ENCODE measurements at regions not wholly inside any gene's neighbourhood (a gene's known extent, or its start where the extent isn't known, plus 50 kb on each side); places are given as distances from the start of the nearest gene placed in this dataset.

DNA sequence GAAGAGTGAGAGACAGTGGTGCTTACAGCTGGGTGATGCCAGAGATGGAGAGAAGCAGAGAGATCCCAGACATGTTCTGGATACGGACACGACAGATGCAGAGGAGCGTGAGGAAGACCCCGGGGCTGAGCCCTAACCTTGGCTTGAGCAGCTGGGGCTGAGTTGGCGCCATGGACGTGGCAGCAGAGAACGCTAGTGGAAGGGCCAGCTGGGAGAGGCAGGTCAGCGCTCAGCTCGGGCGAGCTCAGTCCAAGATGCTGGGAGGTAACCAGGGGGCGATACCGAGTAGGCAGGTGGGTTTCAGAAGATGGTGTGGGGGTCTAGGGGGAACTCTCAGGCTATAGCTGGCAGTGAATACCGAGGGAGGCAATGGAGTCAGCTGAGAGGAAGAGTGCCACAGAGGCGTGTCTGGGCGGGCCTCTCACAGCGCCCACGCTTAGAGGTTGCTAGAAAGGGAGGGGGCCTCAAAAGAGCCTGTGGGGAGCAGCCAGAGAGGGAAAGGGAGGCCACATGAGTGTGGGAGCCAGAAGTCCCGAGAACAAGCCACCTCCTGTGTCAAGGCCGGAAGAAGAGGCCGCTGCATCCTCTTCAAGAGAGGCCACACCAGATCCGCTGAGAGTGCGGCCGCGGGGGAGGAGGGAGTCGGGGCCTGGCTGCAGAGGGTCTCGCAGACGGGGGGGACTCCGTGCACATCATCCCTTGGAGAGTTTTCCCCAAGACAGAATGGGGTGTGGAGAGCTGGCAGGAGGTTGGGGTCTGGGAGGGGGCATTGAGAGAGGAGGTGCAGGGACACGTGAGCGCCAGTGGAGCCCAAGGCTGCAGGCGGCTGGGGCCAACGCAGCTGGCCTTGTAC is 57.0 kb upstream of the DIO3 start:
- no peak for DNase-seq (ENCODE audit: low spot score)

GRCh38 chr14:101505236-101505970 is 55.9 kb upstream of the DIO3 start:
- no peak for DNase-seq (ENCODE audit: low spot score)

GRCh38 chr14:101506211-101506925 is 54.9 kb upstream of the DIO3 start:
- DNase-seq (ENCODE audit: low spot score) = no peak

DNA sequence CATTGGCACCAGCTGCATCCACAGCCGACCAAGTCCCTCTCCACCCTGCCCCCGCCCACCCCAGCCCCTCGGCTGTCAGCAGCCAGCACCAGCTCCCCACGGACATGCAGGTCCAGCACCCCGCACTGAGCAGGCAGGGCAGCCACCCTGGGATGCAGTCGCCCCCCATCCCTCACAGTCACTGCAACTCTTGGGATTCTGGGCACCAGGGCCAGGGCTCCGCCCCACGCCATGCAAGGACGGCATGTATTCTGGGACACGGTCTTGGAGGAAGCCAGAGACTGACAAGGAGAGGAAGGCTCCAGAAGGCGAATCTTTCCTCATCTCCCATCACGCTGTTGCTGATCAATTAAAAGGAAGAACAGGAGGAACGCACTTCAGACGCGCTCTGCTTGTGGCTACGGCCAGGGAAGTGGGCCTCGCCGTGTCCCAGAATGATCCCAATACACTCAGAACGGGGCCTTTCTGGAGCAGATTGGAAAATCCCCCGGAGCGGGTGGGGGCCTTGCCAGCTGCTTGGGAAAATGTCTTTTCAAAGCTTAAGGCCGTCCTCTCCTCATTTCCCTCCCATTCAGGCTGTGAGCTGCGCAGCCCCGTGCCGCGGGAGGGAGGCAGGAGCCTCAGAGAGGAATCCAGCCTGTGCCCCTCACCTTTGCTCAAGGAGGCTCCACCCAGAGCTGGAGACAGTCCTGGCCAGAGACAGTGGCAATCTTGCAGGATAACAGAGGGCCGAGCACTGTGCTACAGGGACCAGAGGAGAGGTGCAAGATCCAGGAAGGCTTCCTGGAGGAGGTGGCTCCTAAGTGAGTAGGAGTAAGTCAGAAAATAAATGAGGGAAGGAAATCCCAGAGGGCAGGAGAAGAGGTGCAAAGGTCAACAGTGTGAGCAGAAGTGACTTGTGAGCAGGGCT is 54.1 kb upstream of the DIO3 start:
- DNase-seq (ENCODE audit: low spot score) = no peak

DNA sequence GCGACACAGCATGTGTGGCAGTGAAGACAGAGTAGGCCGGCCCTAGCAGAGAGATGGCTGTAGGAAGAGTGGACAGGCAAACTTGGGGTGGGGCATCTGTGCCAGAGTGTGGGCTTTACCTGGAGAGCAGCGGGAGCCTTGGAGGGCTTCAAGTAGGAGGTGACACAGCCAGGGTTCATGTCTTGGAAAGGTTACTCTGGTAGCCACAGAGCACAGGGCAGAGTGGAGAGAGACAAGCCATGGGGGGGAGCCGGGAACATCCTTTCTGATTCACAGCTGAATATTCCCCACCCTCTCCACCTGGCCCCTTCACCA is 53.5 kb upstream of the DIO3 start:
- no peak for DNase-seq (ENCODE audit: low spot score)

- no peak for DNase-seq (ENCODE audit: low spot score)
Observed at GRCh38 chr14:101508196-101508947, 52.9 kb upstream of the DIO3 start.

- DNase-seq (ENCODE audit: low spot score) = no peak
Observed at GRCh38 chr14:101508948-101509729, 52.2 kb upstream of the DIO3 start.

DNA sequence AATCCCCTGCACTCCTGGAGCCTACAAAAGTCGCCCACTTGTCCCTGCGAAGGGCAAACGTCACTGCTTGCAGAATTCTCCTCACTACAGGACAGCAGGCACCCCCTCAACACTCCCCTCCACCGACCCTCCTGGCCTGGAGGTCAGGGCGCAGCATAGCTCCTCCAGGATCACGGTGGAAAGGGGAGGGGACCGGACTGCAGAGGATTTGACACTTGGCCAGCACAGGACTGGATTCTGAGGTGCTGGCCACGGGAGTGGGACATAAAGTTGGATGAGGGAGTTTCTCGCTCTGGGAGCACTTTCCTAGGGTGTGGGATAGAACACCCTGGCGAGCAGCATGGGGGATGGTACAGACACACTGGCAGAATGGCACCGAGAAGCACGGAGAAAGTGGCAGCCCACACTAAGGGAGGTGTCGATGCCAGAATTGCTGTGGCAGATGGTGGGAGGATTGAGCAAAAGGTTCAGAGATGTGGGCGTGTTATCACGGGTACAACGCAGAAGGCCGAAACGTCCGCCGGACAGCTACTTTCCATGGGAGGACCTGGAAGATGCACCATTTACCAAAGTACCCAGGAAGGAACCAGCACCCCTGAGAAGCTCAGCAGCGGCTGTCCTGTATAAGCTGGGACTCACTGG is 51.4 kb upstream of the DIO3 start:
- no peak for DNase-seq (ENCODE audit: low spot score)

DNA sequence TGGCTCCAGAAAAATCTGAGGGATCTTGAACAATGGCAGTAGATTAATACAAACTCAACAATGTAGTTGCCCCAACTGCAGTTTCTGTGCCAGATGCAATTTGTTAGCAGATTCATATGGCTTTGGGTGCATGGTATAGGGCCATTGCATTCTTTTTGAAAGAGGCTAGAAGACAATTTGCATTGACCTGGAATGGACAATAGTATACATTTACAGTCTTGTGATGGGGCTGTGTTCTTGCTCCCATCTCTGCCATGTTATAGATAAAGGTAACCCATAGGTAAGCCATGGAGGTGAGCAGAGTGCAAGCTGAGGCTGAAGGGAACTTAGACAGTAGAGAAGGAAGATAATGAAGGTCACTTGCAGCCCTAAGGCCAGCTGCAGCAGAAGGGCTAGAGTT is 50.1 kb upstream of the DIO3 start:
- DNase-seq (ENCODE audit: low spot score) = no peak
